Hippocampal formation (tissue), 2 donors: ENCODE measurements at regions not wholly inside any gene's neighbourhood (a gene's known extent, or its start where the extent isn't known, plus 50 kb on each side); places are given as distances from the start of the nearest gene placed in this dataset.
"Not testable (repeated sequence)": the region's sequence is repeated elsewhere in the genome, so short reads cannot be mapped to it uniquely, and the experiment has no call there.

ENCODE experiments used
- DNase-seq, 2 donors: peaks; one replicate each; lab custom pipeline; 2025; lab: John Stamatoyannopoulos, UW

DNA sequence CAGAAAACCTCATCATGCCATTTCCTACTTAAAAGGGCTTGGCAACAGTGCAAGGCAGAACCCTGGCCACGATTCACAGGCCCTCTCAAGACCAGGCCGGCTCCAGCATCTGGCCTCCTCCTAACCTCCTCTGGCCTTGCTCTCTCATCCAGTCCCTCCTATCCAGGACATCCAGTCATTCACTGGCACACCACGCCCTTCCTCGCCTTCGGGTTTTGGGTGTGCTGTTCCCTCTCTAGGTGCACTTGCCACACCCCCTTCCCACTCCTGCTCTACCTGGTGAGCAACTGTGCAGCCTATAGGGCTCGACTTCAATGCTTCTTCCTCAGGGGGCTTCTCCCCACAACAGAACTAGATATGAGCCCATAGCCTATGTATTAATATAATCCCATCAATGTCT lies 317.1 kb downstream of the ARRDC4 start:
- no peak for DNase-seq

DNA sequence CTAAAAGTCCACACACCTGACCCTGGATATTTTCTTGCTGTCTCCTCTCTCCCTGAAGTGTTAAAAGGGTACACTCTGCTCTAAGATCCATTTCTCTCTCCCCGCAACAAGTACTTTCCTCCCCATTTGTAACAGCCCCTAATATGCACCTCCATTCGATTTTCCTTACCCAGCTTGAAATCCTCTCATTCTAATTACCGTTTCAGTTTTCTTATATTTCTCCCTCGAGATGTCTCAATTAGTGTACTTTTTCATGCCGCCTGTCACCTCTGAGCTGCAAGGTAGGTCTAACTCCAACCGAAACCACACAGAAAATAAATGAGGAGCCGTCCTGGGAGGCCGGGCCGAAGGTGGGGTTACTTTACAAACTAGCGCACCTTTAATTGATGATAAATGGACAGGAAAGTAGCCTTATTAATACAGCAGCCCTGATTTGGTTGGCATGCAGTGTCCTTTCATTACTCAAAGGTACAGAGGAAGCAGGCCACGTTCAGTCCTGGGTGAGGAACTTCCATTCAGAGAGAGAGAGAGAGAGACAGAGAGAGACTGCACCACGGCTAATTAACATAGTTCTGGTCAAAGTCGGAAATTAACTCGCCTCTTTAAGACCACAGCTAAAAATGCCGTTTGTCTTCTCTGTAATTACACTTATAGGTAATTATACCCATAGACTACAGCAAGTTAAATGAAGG lies 319.9 kb downstream of the ARRDC4 start:
- no peak for DNase-seq

DNA sequence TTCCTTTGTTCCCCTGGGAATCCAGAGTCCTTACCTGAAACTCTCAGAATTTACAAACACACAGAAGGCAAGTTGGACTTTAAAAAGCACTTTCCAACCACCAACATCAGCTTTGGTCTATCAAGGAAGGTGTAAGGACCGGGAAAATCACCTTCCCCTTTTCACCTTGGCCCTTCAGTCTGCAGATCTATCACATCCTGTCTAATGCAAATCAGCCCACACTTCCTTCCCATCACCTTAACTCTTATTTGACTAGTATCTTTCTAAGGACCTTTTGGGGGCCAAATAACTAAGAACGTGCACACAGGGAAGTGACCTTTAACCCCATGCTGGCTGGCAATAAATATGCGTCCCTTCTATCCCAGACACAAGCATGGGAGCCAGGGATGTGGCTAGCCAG lies 320.6 kb downstream of the ARRDC4 start:
- no peak for DNase-seq

DNA sequence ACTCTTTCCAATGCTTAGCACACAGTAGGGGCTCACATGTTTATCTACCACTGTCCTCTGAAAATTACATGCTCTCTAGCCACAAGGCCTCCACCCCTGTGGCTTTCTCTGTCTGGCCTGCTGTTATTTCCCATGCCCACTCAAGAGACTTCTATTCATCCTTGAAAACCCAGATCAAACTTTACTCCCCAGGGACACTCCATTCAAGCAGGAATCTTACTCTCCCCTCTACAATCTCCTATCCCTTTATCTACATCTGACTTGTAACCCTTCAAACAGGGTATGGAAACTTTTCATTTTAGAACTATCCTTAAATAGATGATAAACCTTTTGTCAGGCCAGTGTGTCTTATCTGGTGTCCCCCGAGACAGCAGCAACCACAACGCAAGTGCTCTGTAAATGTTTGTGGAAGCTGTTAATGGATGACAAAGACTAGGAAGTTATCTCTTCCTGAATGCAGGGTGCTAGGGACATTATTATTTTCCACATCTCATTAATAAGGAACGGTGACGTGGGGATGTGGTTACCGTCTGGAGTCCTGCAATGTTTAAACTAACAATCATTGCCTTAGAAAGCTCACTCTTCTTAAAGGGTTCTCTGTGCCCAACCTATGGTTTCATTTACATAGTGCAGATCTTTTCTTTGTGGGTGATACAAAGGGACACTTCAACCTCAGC lies 322.3 kb downstream of the ARRDC4 start:
- DNase-seq: no peak

DNA sequence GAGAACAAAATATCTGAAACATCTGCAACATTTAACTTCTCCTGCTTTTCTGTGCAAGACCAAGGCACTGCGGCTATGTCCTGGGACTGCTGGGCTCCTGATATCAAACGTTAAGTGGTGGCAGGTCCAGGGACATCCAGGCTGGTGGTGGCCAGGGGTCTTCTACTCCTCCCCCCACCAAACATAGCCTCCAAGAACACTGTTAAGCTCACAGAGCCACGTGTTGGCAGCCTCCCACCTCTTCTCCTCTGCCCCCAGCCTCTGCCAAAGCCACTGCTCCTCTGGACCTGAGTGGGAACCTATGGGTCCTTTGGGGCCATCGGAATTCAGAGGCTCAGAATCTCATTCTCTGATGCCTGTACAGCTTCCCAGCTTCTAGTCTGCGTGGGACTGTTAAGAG lies 325.7 kb downstream of the ARRDC4 start:
- no peak for DNase-seq

- DNase-seq: no peak
Observed at GRCh38 chr15:98286831-98287230, 326.3 kb downstream of the ARRDC4 start.

- no peak for DNase-seq
Observed at GRCh38 chr15:98288091-98288590, 327.6 kb downstream of the ARRDC4 start.

DNA sequence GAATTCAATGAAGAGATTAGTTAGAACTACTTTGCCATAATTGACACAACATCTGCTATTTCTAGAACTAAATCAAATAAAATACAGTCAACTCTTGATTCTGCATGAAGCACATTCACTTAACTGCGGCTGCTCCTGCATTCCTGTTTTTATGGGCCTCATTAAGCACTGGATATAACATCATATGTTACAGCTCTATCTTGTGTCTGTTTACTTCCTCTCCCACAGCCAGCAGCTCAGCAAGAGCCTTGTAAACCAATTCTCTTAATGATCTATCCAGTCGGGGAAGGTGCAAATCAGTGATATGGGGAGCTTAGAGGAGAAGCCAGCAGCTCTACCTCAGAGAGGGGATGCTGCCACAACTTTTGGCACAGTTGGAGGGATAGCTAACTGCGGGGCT lies 329.2 kb downstream of the ARRDC4 start:
- DNase-seq: no peak

DNA sequence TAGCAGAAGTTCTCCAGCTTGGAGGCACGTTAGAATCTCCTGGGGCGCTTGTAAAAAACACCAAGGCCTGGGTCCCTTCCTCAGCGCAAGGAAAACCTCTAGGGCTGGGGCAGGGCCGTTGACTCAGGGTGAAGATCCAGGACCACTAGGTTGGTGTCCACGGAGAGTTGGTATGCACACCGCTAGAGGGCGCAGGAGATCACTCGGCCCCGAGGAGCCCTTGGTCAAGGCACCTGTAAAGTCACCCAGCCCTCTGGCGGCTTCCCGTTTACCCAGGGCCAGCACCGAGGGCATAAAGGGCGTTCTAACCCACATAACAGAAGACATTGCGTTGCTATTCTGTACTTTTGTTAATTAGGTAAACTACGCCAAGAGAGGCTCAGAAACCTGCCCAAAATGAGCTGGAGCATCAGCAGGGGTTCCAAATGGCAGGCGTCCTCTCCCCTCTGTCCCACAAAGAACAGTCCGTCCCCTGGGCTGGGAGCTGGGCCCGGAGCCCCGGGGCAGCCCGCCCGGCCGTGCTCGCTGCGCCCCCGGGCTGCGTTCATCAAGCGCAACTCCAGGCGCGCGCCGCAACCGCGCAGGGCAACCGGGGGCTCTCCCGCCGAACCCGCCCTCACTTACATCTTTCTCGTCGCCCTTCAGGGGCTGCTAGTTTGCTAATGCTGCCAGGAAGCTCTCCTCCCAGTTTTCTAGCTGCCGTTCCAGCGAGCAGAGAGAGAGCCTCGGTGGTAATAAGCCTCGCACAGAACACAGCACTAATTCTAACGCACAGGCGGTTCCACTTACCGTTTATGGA lies 332.1 kb downstream of the ARRDC4 start:
- DNase-seq: peak in 1 of 2 donors; percentile 35

DNA sequence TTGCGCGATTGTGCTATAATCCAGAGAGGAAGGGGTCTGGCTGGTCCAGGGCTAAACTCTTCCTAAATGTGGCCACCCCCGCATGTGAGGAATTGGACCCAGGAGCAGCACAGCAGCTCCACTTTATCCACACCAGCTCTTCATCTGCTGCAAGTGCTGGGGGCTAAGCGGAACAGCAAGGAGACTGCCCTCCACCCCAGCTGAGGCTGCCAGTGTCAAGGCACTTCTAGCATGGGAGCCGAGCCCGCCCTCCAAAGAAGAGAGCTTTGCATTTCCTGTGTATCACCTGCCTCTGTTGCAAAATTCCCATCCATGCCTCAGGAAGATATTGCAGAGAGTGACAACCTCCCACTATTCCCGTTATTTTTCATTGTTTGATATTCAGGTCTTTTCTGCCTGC lies 333.6 kb downstream of the ARRDC4 start:
- DNase-seq: no peak

GRCh38 chr15:98295101-98295759 lies 334.7 kb downstream of the ARRDC4 start:
- DNase-seq: not testable (repeated sequence)

GRCh38 chr15:98296653-98297052 lies 336.1 kb downstream of the ARRDC4 start:
- DNase-seq: no peak

DNA sequence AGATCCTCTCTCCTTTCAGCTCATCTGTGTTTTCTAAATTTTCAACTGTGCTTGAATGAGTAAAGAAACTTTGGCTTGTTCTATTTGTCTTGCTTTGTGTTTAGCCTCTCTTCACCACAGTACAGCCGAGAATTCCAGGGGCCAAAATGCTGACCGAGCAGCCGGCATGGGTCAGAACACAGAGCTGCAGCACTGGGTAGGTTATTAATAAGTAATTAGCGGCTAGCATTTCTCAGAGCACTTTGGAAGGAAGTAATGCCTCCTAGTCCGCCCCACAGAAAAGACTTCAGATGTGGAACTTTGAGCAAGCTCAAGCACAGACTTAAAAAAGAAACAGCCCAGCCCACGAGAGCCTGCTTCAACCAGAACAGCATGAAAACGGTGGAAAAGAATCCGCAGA lies 343.9 kb downstream of the ARRDC4 start:
- no peak for DNase-seq

- no peak for DNase-seq
Observed at GRCh38 chr15:98308117-98308516, 340.2 kb upstream of the IGF1R start.

DNA sequence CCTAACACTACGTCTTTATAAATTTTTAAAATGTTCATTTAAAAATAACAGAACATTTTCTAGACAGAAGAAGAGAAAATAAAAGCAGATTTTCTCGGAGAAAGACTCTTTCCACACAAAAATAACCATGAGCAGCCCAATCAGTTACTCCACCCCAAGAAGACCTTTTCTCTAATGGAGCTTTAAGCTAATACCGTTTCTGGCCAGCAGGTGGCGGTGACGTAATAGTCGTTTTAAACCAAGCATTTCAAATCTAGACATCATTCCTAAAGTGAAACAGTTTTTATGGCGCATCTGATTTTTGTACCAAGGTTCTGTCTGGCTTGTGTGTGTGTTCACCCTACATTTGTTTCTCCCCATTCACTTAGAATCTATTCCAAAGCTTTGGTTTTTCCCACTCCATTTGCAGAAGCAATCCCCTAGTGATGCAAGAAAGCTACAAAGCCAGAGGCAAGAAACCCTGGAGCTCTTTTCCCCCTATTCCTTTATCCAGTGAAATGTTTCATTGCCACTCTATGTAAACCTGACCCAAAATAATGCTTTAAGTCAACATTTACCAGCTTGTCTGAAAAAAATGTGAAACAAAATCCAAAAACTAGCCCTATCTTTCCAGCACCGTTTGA lies 336.7 kb upstream of the IGF1R start:
- DNase-seq: peak; percentile 49 to 62

DNA sequence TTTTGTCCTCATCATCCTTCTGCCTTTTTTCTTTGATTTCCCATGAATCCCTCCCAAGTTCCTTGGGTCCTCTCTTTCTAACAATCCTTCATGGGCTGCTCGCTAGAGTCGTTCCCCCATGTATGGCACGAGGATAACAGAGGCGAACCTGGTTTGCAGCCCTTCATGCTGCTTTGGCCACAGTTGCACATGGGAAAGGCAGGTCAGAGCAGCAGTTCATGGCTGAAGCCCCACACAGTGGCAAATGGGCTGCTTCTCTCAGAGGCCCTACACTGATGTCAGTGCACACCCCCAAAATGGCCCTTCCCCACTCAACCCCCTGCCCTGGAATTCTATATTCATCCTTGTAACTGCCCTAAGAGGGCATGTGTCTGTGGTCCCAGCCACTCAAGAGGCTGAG lies 335.4 kb upstream of the IGF1R start:
- DNase-seq: no peak

DNA sequence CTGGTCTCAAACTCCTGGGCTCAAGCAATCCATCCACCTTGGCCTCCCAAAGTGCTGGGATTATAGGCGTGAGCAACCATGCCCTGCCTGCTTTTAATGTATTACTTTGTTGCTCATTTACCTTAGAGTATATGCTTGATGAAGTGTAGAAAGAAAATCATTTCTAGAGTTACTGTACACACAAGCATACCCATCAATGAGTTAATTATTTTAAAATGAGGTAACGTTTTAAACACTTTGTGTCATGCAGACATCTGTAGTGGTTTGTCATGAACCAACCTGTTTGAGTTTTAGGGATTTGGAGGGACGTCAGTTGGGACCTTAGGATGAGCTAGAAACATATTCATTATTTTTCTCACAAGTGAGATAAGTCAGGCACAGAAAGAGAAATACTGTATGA lies 332.4 kb upstream of the IGF1R start:
- no peak for DNase-seq

GRCh38 chr15:98321896-98322295 lies 326.4 kb upstream of the IGF1R start:
- no peak for DNase-seq

DNA sequence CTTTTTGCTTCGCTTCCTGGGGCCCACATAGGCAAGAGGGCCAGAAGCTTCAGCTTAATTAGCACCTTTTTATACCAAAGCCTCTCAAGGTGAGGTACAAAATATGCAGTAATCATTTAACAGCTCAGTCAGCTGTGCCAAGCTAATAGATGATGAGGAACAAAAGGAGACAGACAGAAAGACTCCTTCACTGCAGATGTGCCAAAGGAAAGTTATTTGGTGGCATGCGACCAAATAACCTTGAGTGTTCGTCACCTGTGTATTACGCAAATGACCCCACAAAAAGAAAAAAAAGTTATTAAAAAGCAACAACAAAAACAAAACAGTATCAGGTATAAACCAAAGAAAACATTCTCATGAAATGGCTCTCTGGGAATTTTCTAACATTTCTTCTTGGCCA lies 325.8 kb upstream of the IGF1R start:
- no peak for DNase-seq

DNA sequence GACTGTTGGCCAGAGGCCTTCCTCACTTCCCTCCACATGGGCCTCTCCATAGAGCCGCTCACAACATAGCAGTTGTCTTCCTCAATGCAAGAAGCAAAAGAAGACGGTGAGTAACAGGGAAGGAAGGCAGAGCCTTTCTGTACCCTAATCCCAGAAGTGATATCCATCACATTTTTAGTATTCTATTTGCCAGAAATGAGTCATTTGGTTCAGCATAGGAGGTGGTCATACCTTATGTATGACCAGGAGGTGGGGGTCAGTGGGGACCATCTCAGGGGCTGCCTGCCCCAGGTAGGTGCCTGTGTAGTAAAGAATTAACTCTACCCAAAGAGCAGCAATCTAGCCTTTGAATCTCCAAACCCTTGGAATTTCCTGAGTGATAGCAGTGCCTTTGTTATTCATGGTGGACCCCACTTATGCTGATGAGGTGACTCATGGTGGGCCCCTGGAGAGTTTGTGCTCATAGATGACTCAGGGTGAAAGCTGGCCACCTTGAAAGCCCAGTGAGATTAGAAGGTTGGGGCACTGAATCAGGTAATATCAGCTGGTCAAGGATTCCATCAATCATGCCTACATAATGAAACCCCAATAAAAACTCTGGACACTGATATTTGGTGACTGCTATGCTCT lies 323.9 kb upstream of the IGF1R start:
- DNase-seq: no peak

DNA sequence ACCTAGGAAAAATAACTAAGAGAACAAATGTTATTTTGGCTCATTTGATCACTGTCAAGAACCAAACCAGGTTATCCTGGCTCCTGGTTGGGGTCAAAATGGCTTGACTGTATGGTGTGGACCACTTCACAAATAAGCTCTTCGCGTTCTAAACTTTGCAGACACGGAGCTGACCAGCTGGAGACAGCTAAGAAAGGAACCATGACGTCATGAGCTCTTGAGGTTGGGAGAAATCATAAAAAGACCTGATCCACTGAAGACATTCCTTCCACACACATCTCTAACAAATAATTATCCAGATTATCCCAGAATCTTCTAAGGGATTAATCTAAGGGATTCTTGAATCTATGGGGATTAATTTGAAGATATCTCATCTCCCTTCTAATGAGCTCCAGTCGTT lies 321.5 kb upstream of the IGF1R start:
- no peak for DNase-seq
